Peyer's patch (tissue), 4 donors: ENCODE measurements at regions not wholly inside any gene's neighbourhood (a gene's known extent, or its start where the extent isn't known, plus 50 kb on each side); places are given as distances from the start of the nearest gene placed in this dataset.

Source experiments
- POLR2A ChIP-seq, 2 donors: fragments of 450-650 bp; IDR thresholded peaks; one replicate each; pipeline ENCODE4 v1.5.1; 2017; ENCODE audit warnings: antibody characterized with exemption in 2 of 2, mild to moderate bottlenecking in 2 of 2, moderate library complexity in 2 of 2
- TF ChIP-seq, protein P1 (sequence below), 6 experiments: fragments of 450-650 bp in 4 of 6; fragments of 200-600 bp in 2 of 6; sonication (generic) in 1 of 6; IDR thresholded peaks; one replicate each; pipeline ENCODE4 v1.5.1; 2017 to 2019; ENCODE audit warnings: antibody characterized with exemption in 6 of 6, mild to moderate bottlenecking in 3 of 6, moderate library complexity in 1 of 6

- TF ChIP-seq, protein P1, sequence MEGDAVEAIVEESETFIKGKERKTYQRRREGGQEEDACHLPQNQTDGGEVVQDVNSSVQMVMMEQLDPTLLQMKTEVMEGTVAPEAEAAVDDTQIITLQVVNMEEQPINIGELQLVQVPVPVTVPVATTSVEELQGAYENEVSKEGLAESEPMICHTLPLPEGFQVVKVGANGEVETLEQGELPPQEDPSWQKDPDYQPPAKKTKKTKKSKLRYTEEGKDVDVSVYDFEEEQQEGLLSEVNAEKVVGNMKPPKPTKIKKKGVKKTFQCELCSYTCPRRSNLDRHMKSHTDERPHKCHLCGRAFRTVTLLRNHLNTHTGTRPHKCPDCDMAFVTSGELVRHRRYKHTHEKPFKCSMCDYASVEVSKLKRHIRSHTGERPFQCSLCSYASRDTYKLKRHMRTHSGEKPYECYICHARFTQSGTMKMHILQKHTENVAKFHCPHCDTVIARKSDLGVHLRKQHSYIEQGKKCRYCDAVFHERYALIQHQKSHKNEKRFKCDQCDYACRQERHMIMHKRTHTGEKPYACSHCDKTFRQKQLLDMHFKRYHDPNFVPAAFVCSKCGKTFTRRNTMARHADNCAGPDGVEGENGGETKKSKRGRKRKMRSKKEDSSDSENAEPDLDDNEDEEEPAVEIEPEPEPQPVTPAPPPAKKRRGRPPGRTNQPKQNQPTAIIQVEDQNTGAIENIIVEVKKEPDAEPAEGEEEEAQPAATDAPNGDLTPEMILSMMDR (IDR thresholded peaks at IDR 0.05), result no peak
- no peak for TF ChIP-seq POLR2A (IDR thresholded peaks at IDR 0.05)
Measured at GRCh38 chr16:49216593-49216992, 65.0 kb downstream of the CBLN1 start.
